Retinal pigment epithelial cell (primary cell): ENCODE measurements at regions not wholly inside any gene's neighbourhood (a gene's known extent, or its start where the extent isn't known, plus 50 kb on each side); places are given as distances from the start of the nearest gene placed in this dataset.

Source experiments
- DNase-seq: peaks from one replicate; pipeline ENCODE4 v3.0.0-alpha.2; 2010; ENCODE audit warnings: low read depth
- H3K4me3 ChIP-seq: 2 replicates; pipeline ENCODE4 v1.5.1; 2011; ENCODE audit warnings: mild to moderate bottlenecking, low read length, control low read depth, moderate library complexity
- TF ChIP-seq, protein P1 (sequence below): conservative IDR thresholded peaks from 2 replicates; pipeline ENCODE4 v1.5.1; 2011; ENCODE audit warnings: low read depth, low read length, control low read depth, inconsistent platforms

DNA sequence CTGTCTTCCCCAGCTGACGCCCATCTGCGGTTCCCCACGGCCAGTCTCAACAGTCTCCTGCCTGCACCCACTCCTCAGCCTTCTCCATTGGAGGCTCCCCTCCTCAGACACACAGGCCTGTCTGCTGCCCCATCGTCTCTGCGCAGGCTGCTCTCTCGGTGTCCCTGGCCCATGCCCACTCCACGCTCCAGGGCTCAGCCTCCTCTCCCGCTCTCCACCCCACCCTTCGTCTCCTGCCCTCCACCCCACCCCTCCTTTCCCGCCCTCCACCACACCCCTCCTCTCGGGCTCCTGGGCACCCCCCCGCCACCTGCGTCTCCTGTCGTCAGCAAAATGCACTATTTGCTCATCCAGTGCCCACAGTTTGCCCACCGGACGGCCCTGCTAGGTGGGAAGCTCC is 119.6 kb upstream of the DIO3 start:
- DNase-seq, result no peak
- no peak overlapping the region for H3K4me3 ChIP-seq
- TF ChIP-seq, protein P1, sequence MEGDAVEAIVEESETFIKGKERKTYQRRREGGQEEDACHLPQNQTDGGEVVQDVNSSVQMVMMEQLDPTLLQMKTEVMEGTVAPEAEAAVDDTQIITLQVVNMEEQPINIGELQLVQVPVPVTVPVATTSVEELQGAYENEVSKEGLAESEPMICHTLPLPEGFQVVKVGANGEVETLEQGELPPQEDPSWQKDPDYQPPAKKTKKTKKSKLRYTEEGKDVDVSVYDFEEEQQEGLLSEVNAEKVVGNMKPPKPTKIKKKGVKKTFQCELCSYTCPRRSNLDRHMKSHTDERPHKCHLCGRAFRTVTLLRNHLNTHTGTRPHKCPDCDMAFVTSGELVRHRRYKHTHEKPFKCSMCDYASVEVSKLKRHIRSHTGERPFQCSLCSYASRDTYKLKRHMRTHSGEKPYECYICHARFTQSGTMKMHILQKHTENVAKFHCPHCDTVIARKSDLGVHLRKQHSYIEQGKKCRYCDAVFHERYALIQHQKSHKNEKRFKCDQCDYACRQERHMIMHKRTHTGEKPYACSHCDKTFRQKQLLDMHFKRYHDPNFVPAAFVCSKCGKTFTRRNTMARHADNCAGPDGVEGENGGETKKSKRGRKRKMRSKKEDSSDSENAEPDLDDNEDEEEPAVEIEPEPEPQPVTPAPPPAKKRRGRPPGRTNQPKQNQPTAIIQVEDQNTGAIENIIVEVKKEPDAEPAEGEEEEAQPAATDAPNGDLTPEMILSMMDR, result no peak

DNA sequence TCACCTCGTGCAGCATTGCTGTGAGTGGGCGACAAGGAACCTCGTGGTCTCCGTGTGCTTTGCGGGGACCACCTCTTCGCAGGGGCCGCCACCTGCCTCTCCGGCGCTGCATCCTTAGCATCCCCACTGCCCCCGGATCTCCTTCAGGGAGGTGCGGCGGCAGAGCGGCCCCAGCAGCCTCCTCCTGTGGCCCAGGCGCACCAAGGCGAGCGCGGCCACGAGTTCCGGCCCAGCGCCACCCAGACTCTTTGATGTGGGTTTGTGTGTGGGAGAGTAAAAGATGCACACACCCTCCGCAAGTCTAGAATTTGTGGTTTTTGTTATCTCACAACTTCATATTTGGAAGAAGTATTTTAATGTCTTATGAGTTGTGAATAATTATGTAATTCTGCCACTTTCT is 118.8 kb upstream of the DIO3 start:
- TF ChIP-seq, protein P1, result no peak
- H3K4me3 ChIP-seq, result no peak overlapping the region
- no peak for DNase-seq

DNA sequence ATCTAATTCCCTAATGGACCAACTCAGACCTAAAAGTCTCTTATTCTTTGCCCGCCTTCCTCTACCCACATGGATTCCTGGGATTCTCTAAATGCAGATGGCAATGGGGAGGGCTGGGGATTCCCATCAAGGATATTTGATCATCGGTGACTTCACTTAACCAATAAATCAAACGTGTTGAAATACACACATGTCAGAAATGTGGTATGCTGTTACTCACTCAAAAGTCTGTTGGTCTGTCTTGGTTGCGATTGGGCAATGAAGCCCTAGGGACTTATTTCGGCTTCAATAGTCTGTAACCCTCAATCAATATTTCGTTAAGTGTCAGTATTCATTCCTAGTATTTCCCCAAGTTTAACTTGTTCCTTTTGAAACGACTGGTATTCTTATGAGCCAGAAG is 117.2 kb upstream of the DIO3 start:
- no peak overlapping the region for H3K4me3 ChIP-seq
- TF ChIP-seq, protein P1, result no peak
- DNase-seq, result no peak

DNA sequence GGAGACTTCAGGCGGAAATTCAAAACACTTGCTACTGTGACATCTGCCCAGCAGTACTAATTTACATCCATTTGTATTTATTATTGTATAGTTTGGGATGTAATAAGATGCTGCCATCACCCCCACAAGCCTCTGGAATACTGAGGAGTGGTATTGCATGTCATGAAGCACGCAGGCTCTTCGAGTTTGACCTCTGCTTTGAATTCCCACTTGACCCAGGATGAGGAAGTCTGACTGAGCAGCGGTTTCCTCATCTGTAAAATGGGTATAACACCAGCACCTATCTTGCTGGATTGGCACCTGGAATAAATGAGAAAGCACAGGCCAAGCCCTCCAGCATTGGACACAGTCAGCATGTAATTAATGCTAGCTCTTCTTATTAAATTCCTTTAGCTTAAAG is 116.0 kb upstream of the DIO3 start:
- TF ChIP-seq, protein P1, result no peak
- DNase-seq, result no peak

DNA sequence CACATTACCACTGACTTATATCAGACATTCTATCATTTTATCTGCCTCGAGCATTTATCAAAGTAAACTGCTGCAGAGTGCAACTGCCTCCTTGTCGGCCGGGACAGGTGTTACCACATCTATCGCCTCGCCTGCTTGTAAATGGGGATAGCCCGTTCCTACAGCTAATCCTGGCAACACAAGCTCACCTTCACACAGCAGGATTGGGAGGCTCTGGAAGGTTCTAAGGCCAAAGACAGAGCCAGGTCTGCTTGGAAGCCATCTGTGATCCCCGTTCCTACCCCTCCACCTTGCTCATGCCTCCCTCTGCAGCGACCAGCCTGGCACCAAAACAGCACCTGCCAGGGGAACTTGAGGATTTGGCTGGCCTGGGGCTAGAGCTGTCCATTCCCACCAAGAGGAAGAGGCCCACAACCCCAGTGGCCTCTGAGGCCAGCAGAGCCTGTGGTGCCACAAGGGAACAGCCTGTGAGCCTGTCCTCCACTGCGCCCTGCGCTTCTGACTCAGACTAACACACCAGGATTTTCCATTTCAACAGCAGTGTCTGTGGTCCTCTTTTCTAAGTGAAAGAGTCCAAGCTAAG is 114.8 kb upstream of the DIO3 start:
- TF ChIP-seq, protein P1, result no peak
- H3K4me3 ChIP-seq, result no peak overlapping the region
- no peak for DNase-seq

More for the DNA sequence above, 116.0 kb upstream of the DIO3 start:
- no peak overlapping the region for H3K4me3 ChIP-seq

DNA sequence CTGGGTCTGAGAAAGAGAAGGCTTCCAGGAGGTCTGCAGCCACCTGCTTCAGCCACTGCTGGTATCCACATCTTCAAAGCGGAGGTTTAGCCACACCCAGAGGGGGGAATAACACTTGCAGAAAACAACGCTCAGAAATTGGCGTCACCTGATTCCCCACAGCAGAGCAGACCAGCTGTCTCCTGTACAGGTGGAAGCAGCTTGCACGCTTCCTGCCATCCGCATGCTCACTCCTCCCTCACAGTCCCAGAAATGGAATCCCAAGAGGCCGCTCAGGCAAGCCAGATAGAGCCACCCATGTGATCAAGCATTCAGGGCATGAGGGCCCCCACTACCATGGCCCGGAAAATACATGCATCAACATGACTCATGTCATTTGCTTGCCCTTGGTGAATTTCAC is 112.2 kb upstream of the DIO3 start:
- TF ChIP-seq, protein P1, result no peak
- DNase-seq, result no peak
- no peak overlapping the region for H3K4me3 ChIP-seq

DNA sequence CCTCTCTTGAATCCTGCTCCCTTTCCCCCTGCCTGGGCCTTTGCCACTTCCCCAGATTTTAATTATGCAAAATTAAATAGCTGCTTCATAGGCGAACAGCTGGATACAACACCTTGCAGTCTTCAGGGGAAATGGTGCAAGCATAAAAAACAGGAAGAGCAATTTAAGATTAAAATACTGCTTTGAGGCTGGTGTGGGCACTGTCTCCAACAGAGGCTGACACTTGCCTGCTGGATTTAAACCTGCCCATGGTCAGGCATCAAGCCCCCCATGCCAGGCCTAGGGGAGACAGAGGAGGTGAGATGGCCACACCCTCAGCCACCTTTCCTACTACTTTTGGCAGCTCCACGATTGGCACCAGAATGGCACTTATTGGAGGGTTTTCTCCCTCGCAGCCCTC is 110.1 kb upstream of the DIO3 start:
- TF ChIP-seq, protein P1, result no peak
- no peak for DNase-seq
- no peak overlapping the region for H3K4me3 ChIP-seq
